Type B pancreatic cell (in vitro differentiated cells): ENCODE measurements at regions not wholly inside any gene's neighbourhood (a gene's known extent, or its start where the extent isn't known, plus 50 kb on each side); places are given as distances from the start of the nearest gene placed in this dataset.
"Not testable (repeated sequence)": the region's sequence is repeated elsewhere in the genome, so short reads cannot be mapped to it uniquely, and the experiment has no call there.

Source experiments
- DNase-seq: peaks from one replicate; pipeline ENCODE4 v3.0.0; 2021; ENCODE audit warnings: mixed read lengths; ENCODE audit not compliant: unreplicated experiment; ENCODE audit errors: extremely low spot score
- H3K27ac Mint-ChIP-seq: 2 replicates; pipeline ENCODE4 v1.8.0; 2021; ENCODE audit warnings: mild to moderate bottlenecking, mixed read lengths
- H3K27me3 Mint-ChIP-seq: 2 replicates; pipeline ENCODE4 v1.8.0; 2021; ENCODE audit warnings: mixed read lengths
- H3K36me3 Mint-ChIP-seq: 2 replicates; pipeline ENCODE4 v1.8.0; 2021; ENCODE audit warnings: mixed read lengths
- H3K4me1 Mint-ChIP-seq: one replicate; pipeline ENCODE4 v1.8.0; 2021; ENCODE audit warnings: mixed read lengths; ENCODE audit not compliant: unreplicated experiment
- H3K4me3 Mint-ChIP-seq: 2 replicates; pipeline ENCODE4 v1.8.0; 2021; ENCODE audit warnings: mild to moderate bottlenecking, mixed read lengths
- H3K9me3 Mint-ChIP-seq: 2 replicates; pipeline ENCODE4 v1.8.0; 2021; ENCODE audit warnings: mixed read lengths
- TF ChIP-seq, protein P1 (sequence below): fragments of 200-600 bp; sonication (generic); conservative IDR thresholded peaks from 2 replicates; pipeline ENCODE4 v1.5.0; 2021; ENCODE audit warnings: antibody characterized with exemption, mild to moderate bottlenecking

DNA sequence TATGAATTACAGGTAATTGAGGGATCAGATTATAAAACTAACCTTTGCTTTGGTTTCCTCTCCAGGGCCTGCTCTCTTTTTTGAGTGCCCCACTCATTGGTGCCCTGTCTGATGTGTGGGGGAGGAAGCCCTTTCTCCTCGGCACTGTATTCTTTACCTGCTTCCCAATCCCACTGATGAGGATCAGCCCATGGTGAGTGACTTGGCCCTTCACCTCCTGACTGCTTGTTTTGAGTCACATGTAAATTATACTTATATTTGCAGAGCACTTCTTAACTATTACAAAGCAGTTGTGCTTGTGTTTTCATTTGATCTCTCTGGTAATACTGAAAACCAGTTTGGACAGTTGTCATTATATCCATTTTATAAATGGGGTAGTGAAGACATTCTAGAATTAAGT lies 109.9 kb upstream of the NUTM2F start:
- peaks cover 22% of the 10 kb centered on the region for H3K36me3 Mint-ChIP-seq
- H3K9me3 Mint-ChIP-seq, H3K27me3 Mint-ChIP-seq, DNase-seq, H3K4me1 Mint-ChIP-seq: not testable (repeated sequence)
- peak overlapping the region; percentile 64 for H3K27ac Mint-ChIP-seq
- peak overlapping the region; percentile 14 for H3K4me3 Mint-ChIP-seq

DNA sequence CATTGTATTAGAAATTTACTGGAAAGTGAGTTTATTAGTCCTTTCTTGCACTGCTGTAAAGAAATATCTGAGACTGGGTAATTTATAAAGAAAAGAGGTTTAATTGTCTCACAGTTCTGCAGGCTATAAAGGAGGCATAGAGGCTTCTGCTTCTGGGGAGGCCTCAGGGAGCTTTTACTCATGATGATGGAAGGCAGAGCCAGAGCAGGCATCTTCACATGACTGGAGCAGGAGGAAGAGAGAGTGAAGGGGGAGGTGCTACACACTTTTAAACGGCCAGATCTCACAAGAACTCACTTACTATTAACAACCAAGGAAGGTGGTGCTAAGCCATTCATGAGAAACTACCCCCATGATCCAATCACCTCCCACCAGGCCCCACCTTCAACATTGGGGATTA lies 112.7 kb upstream of the NUTM2F start:
- H3K36me3 Mint-ChIP-seq, result peaks cover 32% of the 10 kb centered on the region
- H3K27ac Mint-ChIP-seq, H3K9me3 Mint-ChIP-seq, H3K27me3 Mint-ChIP-seq, DNase-seq, H3K4me3 Mint-ChIP-seq: not testable (repeated sequence)
- peaks cover 26% of the 10 kb centered on the region for H3K4me1 Mint-ChIP-seq

DNA sequence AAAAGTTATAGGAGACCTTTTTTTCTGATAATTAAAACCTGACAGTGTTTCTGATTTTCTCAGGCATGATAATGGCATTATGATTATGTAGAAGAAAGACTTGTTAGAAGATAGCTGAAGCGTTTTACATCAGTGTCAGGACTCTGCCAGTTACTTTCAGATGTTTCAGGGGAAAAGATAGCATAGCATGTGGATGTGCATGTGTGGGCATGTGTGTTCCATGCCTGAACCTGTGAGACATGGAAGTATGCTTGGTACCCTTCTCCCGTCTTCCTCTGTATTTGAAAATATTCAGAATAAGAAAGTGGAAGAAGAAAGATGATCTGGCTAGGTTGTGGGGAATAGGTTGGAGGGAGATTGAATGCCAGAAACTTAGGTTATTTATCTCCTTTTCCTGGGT lies 113.1 kb upstream of the PCAT7 start:
- Mint-ChIP-seq H3K27ac (no peak overlapping the region), H3K4me3 (no peak overlapping the region), H3K27me3 (no peaks in the 10 kb centered on the region), H3K36me3 (peaks cover 38% of the 10 kb centered on the region), H3K4me1 (peaks cover 32% of the 10 kb centered on the region), H3K9me3 (no peaks in the 10 kb centered on the region)
- TF ChIP-seq, protein P1, sequence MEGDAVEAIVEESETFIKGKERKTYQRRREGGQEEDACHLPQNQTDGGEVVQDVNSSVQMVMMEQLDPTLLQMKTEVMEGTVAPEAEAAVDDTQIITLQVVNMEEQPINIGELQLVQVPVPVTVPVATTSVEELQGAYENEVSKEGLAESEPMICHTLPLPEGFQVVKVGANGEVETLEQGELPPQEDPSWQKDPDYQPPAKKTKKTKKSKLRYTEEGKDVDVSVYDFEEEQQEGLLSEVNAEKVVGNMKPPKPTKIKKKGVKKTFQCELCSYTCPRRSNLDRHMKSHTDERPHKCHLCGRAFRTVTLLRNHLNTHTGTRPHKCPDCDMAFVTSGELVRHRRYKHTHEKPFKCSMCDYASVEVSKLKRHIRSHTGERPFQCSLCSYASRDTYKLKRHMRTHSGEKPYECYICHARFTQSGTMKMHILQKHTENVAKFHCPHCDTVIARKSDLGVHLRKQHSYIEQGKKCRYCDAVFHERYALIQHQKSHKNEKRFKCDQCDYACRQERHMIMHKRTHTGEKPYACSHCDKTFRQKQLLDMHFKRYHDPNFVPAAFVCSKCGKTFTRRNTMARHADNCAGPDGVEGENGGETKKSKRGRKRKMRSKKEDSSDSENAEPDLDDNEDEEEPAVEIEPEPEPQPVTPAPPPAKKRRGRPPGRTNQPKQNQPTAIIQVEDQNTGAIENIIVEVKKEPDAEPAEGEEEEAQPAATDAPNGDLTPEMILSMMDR, result no peak
- no peak for DNase-seq

DNA sequence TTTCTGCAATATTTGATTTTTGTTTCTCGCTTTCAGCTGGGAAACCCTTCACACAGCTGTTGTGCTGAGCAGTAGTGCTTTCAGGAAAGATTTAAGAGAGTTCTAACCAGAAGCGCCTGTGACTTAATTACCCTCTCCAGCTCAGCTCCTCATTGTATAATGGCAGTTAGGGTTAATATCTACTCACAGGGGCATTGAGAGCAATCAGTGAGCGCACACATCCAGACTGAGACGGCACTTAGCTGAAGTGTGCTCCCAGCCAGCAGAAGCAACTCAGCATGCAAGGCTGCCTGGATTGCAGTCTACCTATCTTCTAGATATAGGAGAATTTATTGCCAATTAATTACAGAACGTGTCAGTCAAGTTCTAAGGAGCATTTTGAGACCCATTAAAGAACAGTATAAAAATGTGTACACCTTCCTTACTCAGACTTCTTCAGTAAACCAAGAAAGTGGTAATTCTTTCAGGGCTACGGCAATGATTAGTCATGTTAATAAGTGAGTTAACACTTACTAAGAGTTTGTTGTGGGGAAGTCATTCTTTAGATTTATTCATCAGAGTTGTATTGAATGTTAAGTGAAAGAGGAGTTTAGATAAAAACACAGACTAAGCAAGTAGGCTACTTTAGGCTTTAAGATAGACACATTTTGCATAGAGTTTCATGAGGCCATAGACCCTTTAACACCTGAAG lies 111.7 kb upstream of the PCAT7 start:
- Mint-ChIP-seq H3K27ac (peak overlapping the region; percentile 22), H3K9me3 (no peaks in the 10 kb centered on the region), H3K4me3 (no peak overlapping the region), H3K36me3 (peaks cover 44% of the 10 kb centered on the region), H3K27me3 (no peaks in the 10 kb centered on the region), H3K4me1 (peaks cover 32% of the 10 kb centered on the region)
- TF ChIP-seq, protein P1, result no peak
- no peak for DNase-seq

DNA sequence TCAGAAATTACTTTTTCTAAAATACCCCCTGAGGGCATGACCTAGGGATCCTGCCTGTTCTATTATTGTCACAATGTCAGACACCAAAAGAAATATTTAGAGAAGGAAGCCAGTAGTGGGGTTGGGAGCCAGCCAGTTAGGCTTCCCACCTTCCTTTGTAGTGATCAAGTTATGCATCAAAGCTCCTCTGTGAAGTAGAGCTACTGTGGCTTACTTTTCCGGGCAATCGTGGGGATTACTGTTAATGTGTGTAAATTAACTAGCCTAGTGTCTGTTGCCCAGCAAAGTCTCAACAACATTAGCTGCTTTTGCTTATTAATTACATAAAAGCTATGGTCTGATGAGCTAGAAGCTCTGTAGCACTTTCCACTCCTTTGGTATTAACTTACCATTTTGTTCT lies 109.0 kb upstream of the PCAT7 start:
- DNase-seq, result no peak
- TF ChIP-seq, protein P1, result no peak
- no peak overlapping the region for H3K27ac Mint-ChIP-seq
- peaks cover 54% of the 10 kb centered on the region for H3K36me3 Mint-ChIP-seq
- H3K4me1 Mint-ChIP-seq, result peaks cover 36% of the 10 kb centered on the region
- H3K9me3 Mint-ChIP-seq, result no peaks in the 10 kb centered on the region
- no peak overlapping the region for H3K4me3 Mint-ChIP-seq
- H3K27me3 Mint-ChIP-seq, result no peaks in the 10 kb centered on the region

DNA sequence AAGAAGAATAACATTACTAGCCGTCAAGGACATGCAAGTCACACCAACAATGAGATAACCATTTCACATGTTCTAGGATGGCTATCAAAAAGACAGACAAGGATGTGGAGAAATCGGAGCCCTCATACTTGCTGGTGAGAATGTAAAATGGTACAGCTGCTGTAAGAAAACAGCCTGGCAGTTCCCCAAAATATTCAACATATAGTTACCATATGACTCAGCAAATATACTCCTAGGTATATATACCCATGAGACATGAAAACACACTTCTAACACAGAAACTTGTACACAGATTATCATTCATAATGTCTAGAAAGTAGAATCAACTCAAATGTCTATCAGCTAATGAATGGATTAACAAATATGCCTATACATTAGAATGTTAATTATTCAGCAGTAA lies 105.4 kb upstream of the PCAT7 start:
- no peaks in the 10 kb centered on the region for H3K27me3 Mint-ChIP-seq
- no peaks in the 10 kb centered on the region for H3K9me3 Mint-ChIP-seq
- H3K4me3 Mint-ChIP-seq, result no peak overlapping the region
- H3K4me1 Mint-ChIP-seq, result peaks cover 20% of the 10 kb centered on the region
- DNase-seq, result no peak
- H3K36me3 Mint-ChIP-seq, result peaks cover 46% of the 10 kb centered on the region
- no peak overlapping the region for H3K27ac Mint-ChIP-seq
- TF ChIP-seq, protein P1, result no peak

DNA sequence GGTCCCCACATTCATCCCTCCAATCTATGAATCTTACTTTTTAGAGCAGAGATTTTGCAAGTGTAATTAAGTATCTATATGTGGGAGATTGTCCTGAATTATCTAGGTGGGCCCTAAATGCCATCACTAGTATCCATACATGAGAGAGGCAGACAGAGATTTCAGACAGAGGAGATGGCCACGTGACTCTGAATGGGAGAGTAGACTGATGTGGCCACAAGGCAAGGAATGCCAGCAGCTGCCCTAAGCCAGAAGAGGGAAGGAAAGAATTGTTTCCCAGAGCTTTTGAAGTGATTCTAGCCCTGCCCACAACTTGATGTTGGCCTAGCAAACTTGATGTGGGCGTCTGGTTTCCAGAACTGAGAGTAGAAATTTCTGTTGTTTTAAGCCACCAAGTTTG lies 90.1 kb upstream of the PCAT7 start:
- H3K9me3 Mint-ChIP-seq, result peaks cover 12% of the 10 kb centered on the region
- TF ChIP-seq, protein P1, result no peak
- peaks cover 17% of the 10 kb centered on the region for H3K36me3 Mint-ChIP-seq
- no peak overlapping the region for H3K4me3 Mint-ChIP-seq
- H3K4me1 Mint-ChIP-seq, result no peaks in the 10 kb centered on the region
- H3K27me3 Mint-ChIP-seq, result no peaks in the 10 kb centered on the region
- H3K27ac Mint-ChIP-seq, result no peak overlapping the region
- no peak for DNase-seq

DNA sequence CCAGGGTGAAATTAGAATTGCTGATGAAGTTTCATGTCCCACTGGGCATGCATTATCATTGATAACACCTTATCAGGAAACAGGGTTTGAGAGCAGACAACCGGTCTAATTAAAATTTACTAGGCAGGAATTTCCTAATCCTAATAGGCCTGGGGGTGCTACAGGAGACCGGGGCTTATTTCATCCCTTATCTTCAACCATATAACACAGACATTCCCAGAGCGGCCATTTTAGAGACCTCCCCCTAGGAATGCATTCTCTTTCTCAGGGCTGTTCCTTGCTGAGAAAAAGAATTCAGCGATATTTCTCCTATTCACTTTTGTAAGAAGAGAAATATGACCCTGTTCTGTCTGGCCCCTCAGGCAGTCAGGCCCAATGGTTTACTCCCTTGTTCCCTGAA lies 82.8 kb upstream of the PCAT7 start:
- not testable (repeated sequence) for H3K4me3 Mint-ChIP-seq, H3K36me3 Mint-ChIP-seq, H3K4me1 Mint-ChIP-seq, H3K9me3 Mint-ChIP-seq, H3K27me3 Mint-ChIP-seq, H3K27ac Mint-ChIP-seq, DNase-seq
